Activated CD8-positive, alpha-beta memory T cell treated with anti-CD3 and anti-CD28 coated beads for 48 hours (primary cell): ENCODE measurements at regions not wholly inside any gene's neighbourhood (a gene's known extent, or its start where the extent isn't known, plus 50 kb on each side); places are given as distances from the start of the nearest gene placed in this dataset.

Experiments
- DNase-seq, 3 experiments: peaks; one replicate each; pipeline ENCODE4 v3.0.0-alpha.2; 2020; ENCODE audit warnings: low read depth in 2 of 3, low spot score in 2 of 3

GRCh38 chr2:217075268-217076057, 215.6 kb upstream of the TNP1 start:
- DNase-seq = no peak

GRCh38 chr2:217074576-217075255, 214.9 kb upstream of the TNP1 start:
- no peak for DNase-seq

GRCh38 chr2:217071416-217071815, 211.6 kb upstream of the TNP1 start:
- no peak for DNase-seq

GRCh38 chr2:217070611-217071010, 210.7 kb upstream of the TNP1 start:
- DNase-seq = no peak

GRCh38 chr2:217070043-217070430, 210.2 kb upstream of the TNP1 start:
- DNase-seq = no peak

GRCh38 chr2:217069263-217070042, 209.6 kb upstream of the TNP1 start:
- no peak for DNase-seq

- no peak for DNase-seq
These were observed 208.9 kb upstream of the TNP1 start for GRCh38 chr2:217068677-217069250.

- DNase-seq = no peak
These were observed 207.9 kb upstream of the TNP1 start for GRCh38 chr2:217067787-217068186.

GRCh38 chr2:217066510-217067270, 206.8 kb upstream of the TNP1 start:
- no peak for DNase-seq

GRCh38 chr2:217065695-217066405, 206.0 kb upstream of the TNP1 start:
- DNase-seq = no peak

GRCh38 chr2:217065012-217065290, 205.1 kb upstream of the TNP1 start:
- DNase-seq = no peak

- DNase-seq = no peak
These were observed 204.6 kb upstream of the TNP1 start for GRCh38 chr2:217064234-217065011.

- DNase-seq = no peak
These were observed 203.4 kb upstream of the TNP1 start for GRCh38 chr2:217063238-217063755.

GRCh38 chr2:217062768-217063167, 202.9 kb upstream of the TNP1 start:
- DNase-seq = no peak

GRCh38 chr2:217061916-217062505, 202.1 kb upstream of the TNP1 start:
- no peak for DNase-seq

GRCh38 chr2:217060951-217061547, 201.2 kb upstream of the TNP1 start:
- no peak for DNase-seq

GRCh38 chr2:217060516-217060915, 200.7 kb upstream of the TNP1 start:
- DNase-seq = no peak
